ENCODE measurements at regions not wholly inside any gene's neighbourhood (a gene's known extent, or its start where the extent isn't known, plus 50 kb on each side); places are given as distances from the start of the nearest gene placed in this dataset.

- TF ChIP-seq CTCF (conservative IDR thresholded peaks at IDR 0.05 in 1 of 2, IDR thresholded peaks at IDR 0.05 in 1 of 2; ENCODE audit: extremely low read depth in 1 of 2, insufficient read depth in 1 of 2, low read depth in 1 of 2, low read length in 2 of 2) (no peak), EZH2 (IDR thresholded peaks at IDR 0.05; ENCODE audit: borderline replicate concordance, low read length) (no peak)
Measured at GRCh38 chr6:15734118-15734897, 71.5 kb upstream of the DTNBP1 start.

All from mammary epithelial cell (primary cell).